SK-N-SH treated with all-trans-retinoic acid at 6 μM for 48 hours (cell line): ENCODE measurements at regions not wholly inside any gene's neighbourhood (a gene's known extent, or its start where the extent isn't known, plus 50 kb on each side); places are given as distances from the start of the nearest gene placed in this dataset.

ENCODE experiments used
- ATAC-seq: fragments of 200-7000 bp; cut with Tn5 transposase; 3 replicates; pipeline ENCODE4 v1.9.1; 2020; ENCODE audit warnings: mild to moderate bottlenecking, moderate library complexity
- ARNTL ChIP-seq: fragments of 450-650 bp; formaldehyde crosslinking; IDR thresholded peaks from 2 replicates; pipeline ENCODE4 v1.5.0; 2020; ENCODE audit warnings: low read depth, mild to moderate bottlenecking, moderate library complexity, borderline replicate concordance
- CREB5 ChIP-seq: fragments of 250-450 bp; sonication (Bioruptor Pico); IDR thresholded peaks from 2 replicates; pipeline ENCODE4 v1.5.1; 2020; ENCODE audit warnings: low read depth, mild to moderate bottlenecking, moderate library complexity
- CSDC2 ChIP-seq: fragments of 250-450 bp; sonication (Bioruptor Pico); IDR thresholded peaks from 2 replicates; pipeline ENCODE4 v1.5.0; 2020; ENCODE audit warnings: mild to moderate bottlenecking, moderate library complexity
- CSRNP3 ChIP-seq: fragments of 250-450 bp; sonication (Bioruptor Pico); IDR thresholded peaks from 2 replicates; pipeline ENCODE4 v1.5.1; 2021; ENCODE audit warnings: mild to moderate bottlenecking, moderate library complexity
- ESRRG ChIP-seq: fragments of 250-450 bp; sonication (Bioruptor Pico); IDR thresholded peaks from 2 replicates; pipeline ENCODE4 v1.6.1; 2021; ENCODE audit warnings: mild to moderate bottlenecking
- GLIS3 ChIP-seq: fragments of 250-450 bp; sonication (Bioruptor Pico); IDR thresholded peaks from 2 replicates; pipeline ENCODE4 v1.5.0; 2020; ENCODE audit warnings: mild to moderate bottlenecking, moderate library complexity
- ISL1 ChIP-seq: fragments of 250-450 bp; sonication (Bioruptor Pico); IDR thresholded peaks from 2 replicates; pipeline ENCODE4 v2.1.2; 2022; ENCODE audit warnings: mild to moderate bottlenecking, moderate library complexity
- OSR1 ChIP-seq: fragments of 250-450 bp; sonication (Bioruptor Pico); IDR thresholded peaks from 2 replicates; pipeline ENCODE4 v1.8.0; 2022; ENCODE audit warnings: moderate library complexity, mild to moderate bottlenecking, inconsistent platforms
- PATZ1 ChIP-seq: fragments of 250-450 bp; sonication (Bioruptor Pico); IDR thresholded peaks from 2 replicates; pipeline ENCODE4 v1.8.0; 2020; ENCODE audit warnings: mild to moderate bottlenecking, moderate library complexity, borderline replicate concordance
- POU6F1 ChIP-seq: fragments of 250-450 bp; sonication (Bioruptor Pico); IDR thresholded peaks from 2 replicates; pipeline ENCODE4 v1.8.0; 2021; ENCODE audit warnings: low read depth, mild to moderate bottlenecking, moderate library complexity, borderline replicate concordance
- SNAI2 ChIP-seq: fragments of 250-450 bp; sonication (Bioruptor Pico); IDR thresholded peaks from 2 replicates; pipeline ENCODE4 v1.5.0; 2020; ENCODE audit warnings: mild to moderate bottlenecking, moderate library complexity
- TCF4 ChIP-seq: fragments of 250-450 bp; sonication (Bioruptor Pico); IDR thresholded peaks from 2 replicates; pipeline ENCODE4 v1.8.0; 2021; ENCODE audit warnings: mild to moderate bottlenecking, moderate library complexity, borderline replicate concordance
- TOX ChIP-seq: fragments of 250-450 bp; sonication (Bioruptor Pico); IDR thresholded peaks from 2 replicates; pipeline ENCODE4 v1.8.0; 2021; ENCODE audit warnings: mild to moderate bottlenecking, moderate library complexity, borderline replicate concordance
- TSHZ2 ChIP-seq: fragments of 250-450 bp; sonication (Bioruptor Pico); IDR thresholded peaks from 2 replicates; pipeline ENCODE4 v1.5.0; 2020; ENCODE audit warnings: mild to moderate bottlenecking, moderate library complexity
- ZC3H10 ChIP-seq: fragments of 250-450 bp; sonication (Bioruptor Pico); IDR thresholded peaks from 2 replicates; pipeline ENCODE4 v1.5.1; 2021; ENCODE audit warnings: mild to moderate bottlenecking, moderate library complexity
- ZFP3 ChIP-seq: fragments of 250-450 bp; sonication (Bioruptor Pico); IDR thresholded peaks from 2 replicates; pipeline ENCODE4 v1.5.0; 2020; ENCODE audit warnings: mild to moderate bottlenecking, moderate library complexity
- ZNF565 ChIP-seq: fragments of 450-650 bp; formaldehyde crosslinking; conservative IDR thresholded peaks from 2 replicates; pipeline ENCODE4 v1.5.0; 2020; ENCODE audit warnings: low read depth, mild to moderate bottlenecking, moderate library complexity
- ZNF8 ChIP-seq: fragments of 450-650 bp; formaldehyde crosslinking; IDR thresholded peaks from 2 replicates; pipeline ENCODE4 v1.5.0; 2020; ENCODE audit warnings: mild to moderate bottlenecking, moderate library complexity

- no peak for TF ChIP-seq CREB5 (CRISPR knock-in tag)
- no peak for TF ChIP-seq POU6F1 (CRISPR knock-in tag)
Observed at GRCh38 chr14:36455241-36455627, 64.8 kb downstream of the NKX2-1 start.

GRCh38 chr14:36454599-36455240, 65.3 kb downstream of the NKX2-1 start:
- TF ChIP-seq ISL1 (CRISPR knock-in tag): no peak
- TF ChIP-seq ZFP3 (CRISPR knock-in tag): no peak
- TF ChIP-seq GLIS3: no peak
- TF ChIP-seq SNAI2 (CRISPR knock-in tag): no peak
- TF ChIP-seq OSR1 (CRISPR knock-in tag): no peak
- TF ChIP-seq ZC3H10 (CRISPR knock-in tag): no peak
- no peak for TF ChIP-seq ESRRG (CRISPR knock-in tag)
- ATAC-seq: no peak

More at GRCh38 chr14:36455241-36455627, 64.8 kb downstream of the NKX2-1 start:
- no peak for ATAC-seq

- TF ChIP-seq CREB5 (CRISPR knock-in tag): no peak
- no peak for TF ChIP-seq TCF4 (CRISPR knock-in tag)
- no peak for TF ChIP-seq ZNF8
- TF ChIP-seq CSDC2 (CRISPR knock-in tag): no peak
- no peak for TF ChIP-seq POU6F1 (CRISPR knock-in tag)
- no peak for TF ChIP-seq PATZ1 (CRISPR knock-in tag)
- no peak for TF ChIP-seq ISL1 (CRISPR knock-in tag)
- no peak for TF ChIP-seq ZNF565 (CRISPR knock-in tag)
- no peak for TF ChIP-seq GLIS3
- TF ChIP-seq SNAI2 (CRISPR knock-in tag): no peak
- TF ChIP-seq CSRNP3 (CRISPR knock-in tag): no peak
- no peak for TF ChIP-seq TSHZ2 (CRISPR knock-in tag)
- no peak for TF ChIP-seq ZC3H10 (CRISPR knock-in tag)
- no peak for TF ChIP-seq OSR1 (CRISPR knock-in tag)
- no peak for TF ChIP-seq TOX (CRISPR knock-in tag)
- no peak for TF ChIP-seq ARNTL (CRISPR knock-in tag)
- no peak for ATAC-seq
Observed at GRCh38 chr14:36452860-36453259, 67.2 kb downstream of the NKX2-1 start.
